ENCODE measurements at regions not wholly inside any gene's neighbourhood (a gene's known extent, or its start where the extent isn't known, plus 50 kb on each side); places are given as distances from the start of the nearest gene placed in this dataset.

DNA sequence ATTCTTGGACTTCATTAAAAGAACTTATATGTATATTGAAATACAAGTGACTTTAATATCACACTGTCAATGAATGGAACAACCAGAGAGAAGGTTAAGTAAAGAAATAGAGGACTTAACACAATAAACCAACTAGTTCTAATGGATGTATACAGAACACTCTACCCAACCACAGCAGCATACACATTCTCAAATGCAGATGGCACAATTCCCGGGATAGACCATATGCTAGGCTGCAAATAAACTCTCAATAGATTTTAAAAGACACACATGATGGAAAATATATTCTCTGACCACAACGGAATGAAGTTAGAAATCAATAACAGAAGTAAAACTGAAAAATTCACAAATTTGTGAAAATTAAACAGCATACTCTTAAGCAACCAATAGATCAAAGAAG lies 214.3 kb upstream of the LINGO1 start (continued):
- TF ChIP-seq, protein P1, sequence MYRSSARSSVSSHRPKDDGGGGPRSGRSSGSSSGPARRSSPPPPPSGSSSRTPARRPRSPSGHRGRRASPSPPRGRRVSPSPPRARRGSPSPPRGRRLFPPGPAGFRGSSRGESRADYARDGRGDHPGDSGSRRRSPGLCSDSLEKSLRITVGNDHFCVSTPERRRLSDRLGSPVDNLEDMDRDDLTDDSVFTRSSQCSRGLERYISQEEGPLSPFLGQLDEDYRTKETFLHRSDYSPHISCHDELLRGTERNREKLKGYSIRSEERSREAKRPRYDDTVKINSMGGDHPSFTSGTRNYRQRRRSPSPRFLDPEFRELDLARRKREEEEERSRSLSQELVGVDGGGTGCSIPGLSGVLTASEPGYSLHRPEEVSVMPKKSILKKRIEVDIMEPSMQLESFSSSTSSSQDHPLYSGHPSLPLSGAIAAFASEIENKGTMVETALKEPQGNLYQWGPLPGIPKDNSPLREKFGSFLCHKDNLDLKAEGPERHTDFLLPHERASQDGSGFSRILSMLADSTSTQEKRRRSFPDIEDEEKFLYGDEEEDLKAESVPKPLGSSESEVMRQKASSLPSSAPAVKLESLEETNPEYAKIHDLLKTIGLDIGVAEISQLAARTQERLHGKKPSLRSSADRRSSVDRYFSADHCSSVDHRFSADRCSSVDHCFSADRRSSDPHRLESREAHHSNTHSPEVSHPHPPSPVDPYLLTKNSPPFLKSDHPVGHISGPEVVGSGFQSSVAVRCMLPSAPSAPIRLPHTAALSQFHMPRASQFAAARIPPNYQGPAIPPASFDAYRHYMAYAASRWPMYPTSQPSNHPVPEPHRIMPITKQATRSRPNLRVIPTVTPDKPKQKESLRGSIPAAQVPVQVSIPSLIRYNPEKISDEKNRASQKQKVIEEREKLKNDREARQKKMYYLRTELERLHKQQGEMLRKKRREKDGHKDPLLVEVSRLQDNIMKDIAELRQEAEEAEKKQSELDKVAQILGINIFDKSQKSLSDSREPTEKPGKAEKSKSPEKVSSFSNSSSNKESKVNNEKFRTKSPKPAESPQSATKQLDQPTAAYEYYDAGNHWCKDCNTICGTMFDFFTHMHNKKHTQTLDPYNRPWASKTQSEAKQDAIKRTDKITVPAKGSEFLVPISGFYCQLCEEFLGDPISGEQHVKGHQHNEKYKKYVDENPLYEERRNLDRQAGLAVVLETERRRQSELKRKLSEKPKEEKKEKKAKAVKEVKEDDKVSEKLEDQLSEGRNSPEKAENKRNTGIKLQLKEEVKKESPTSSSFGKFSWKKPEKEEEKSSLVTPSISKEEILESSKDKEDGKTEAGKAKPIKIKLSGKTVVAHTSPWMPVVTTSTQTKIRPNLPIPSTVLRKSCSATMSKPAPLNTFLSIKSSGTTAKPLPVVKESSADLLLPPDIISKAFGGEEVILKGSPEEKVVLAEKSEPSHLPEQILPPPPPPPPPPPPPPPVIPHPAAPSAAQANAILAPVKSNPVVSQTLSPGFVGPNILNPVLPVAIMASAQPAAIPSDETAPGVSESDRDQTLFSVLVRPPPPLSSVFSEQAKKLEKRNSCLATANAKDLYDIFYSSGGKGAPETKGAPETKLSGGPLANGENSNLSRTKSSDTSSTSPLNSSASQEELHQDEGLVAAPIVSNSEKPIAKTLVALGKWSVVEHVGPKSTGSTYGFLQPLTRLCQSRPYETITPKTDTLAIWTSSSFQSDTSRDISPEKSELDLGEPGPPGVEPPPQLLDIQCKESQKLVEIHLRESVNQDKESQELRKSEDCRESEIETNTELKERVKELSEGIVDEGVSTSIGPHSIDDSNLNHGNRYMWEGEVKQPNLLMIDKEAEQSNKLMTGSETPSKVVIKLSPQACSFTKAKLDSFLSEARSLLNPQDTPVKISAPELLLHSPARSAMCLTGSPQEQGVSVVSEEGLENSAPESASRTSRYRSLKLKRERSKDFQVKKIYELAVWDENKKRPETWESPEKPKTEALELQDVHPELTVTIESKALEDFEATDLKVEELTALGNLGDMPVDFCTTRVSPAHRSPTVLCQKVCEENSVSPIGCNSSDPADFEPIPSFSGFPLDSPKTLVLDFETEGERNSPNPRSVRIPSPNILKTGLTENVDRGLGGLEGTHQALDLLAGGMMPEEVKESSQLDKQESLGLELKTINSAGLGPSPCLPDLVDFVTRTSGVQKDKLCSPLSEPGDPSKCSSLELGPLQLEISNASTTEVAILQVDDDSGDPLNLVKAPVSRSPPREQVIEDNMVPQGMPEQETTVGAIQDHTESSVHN (CRISPR knock-in tag; IDR thresholded peaks at IDR 0.05) = no peak

- H3K36me3 ChIP-seq (replicated peaks in 1 of 2; ENCODE audit: control insufficient read depth in 1 of 2, insufficient read depth in 2 of 2, low read length in 2 of 2) = no peaks in the 10 kb centered on the region
- ChIA-PET POLR2A (no interaction called here), CTCF (ENCODE audit: low intra/inter-chr PET ratio, low total read pairs) (no interaction called here)
- intact Hi-C loops (cut with micrococcal nuclease; ENCODE audit: unreplicated experiment) (no loop called here), in situ Hi-C loops (cut with HindIII; ENCODE audit: extremely low pct_ligation_motif_present, low pct_unique_long_range_greater_than_20kb) (no loop called here)
- FAIRE-seq (no peak), DNase-seq (ENCODE audit: low spot score) (no peak), ATAC-seq (no peak)
- no TSS peak for BruUV-seq (replicated peaks)
- no peaks in the 10 kb centered on the region for H3K4me1 ChIP-seq (ENCODE audit: insufficient read depth, low read length)
- H3K27me3 ChIP-seq (ENCODE audit: control insufficient read depth in 1 of 2, insufficient read depth in 2 of 2, low read length in 2 of 2) = peaks cover 0 to 3% of the 10 kb centered on the region in 2 experiments; a peak in 1 of 5 replicates
- no peak for TF ChIP-seq NR2C2 (CRISPR knock-in tag; IDR thresholded peaks at IDR 0.05; ENCODE audit: borderline replicate concordance)
- H3K4me2 ChIP-seq (ENCODE audit: low read depth, low read length) = no peak overlapping the region
- no peak overlapping the region for H3K4me3 ChIP-seq (replicated peaks in 1 of 3; ENCODE audit: insufficient read depth in 1 of 3, low read depth in 2 of 3, low read length in 3 of 3)
- no peaks in the 10 kb centered on the region for H4K20me1 ChIP-seq (ENCODE audit: insufficient read depth, low read length)
- no peak overlapping the region for H3K27ac ChIP-seq (ENCODE audit: extremely low read length, insufficient read depth, low read length)
- whole genome bisulfite sequencing (ENCODE audit: low lambda C conversion rate) = 1% methylated on average over 2 of the region's 2 CpGs
- H2AFZ ChIP-seq (ENCODE audit: low read length) = no peak overlapping the region
- no peak overlapping the region for H3K9ac ChIP-seq (ENCODE audit: insufficient read depth, low read depth, low read length)
- no peaks in the 10 kb centered on the region for H3K9me3 ChIP-seq (ENCODE audit: low read length)
- no peaks in the 10 kb centered on the region for H3K79me2 ChIP-seq (ENCODE audit: insufficient read depth, low read length)
Observed at GRCh38 chr15:77846360-77846759, 213.6 kb upstream of the LINGO1 start.
